Mucosa of stomach (tissue), 1 donor: ENCODE measurements at regions not wholly inside any gene's neighbourhood (a gene's known extent, or its start where the extent isn't known, plus 50 kb on each side); places are given as distances from the start of the nearest gene placed in this dataset.
"Not testable (repeated sequence)": the region's sequence is repeated elsewhere in the genome, so short reads cannot be mapped to it uniquely, and the experiment has no call there.

ENCODE experiments used
- H3K27me3 ChIP-seq: one replicate; pipeline ENCODE4 v1.7.0; 2013; ENCODE audit warnings: mild to moderate bottlenecking, low read length; ENCODE audit not compliant: control insufficient read depth, insufficient read depth
- H3K36me3 ChIP-seq: one replicate; pipeline ENCODE4 v1.7.0; 2013; ENCODE audit warnings: low read length; ENCODE audit not compliant: control insufficient read depth, insufficient read depth
- H3K4me1 ChIP-seq: one replicate; pipeline ENCODE4 v1.7.0; 2013; ENCODE audit warnings: mild to moderate bottlenecking, low read length; ENCODE audit not compliant: control insufficient read depth, insufficient read depth
- H3K4me3 ChIP-seq: one replicate; pipeline ENCODE4 v1.7.0; 2013; ENCODE audit warnings: low read length
- H3K9ac ChIP-seq: one replicate; pipeline ENCODE4 v1.7.0; 2013; ENCODE audit warnings: mild to moderate bottlenecking, low read length, moderate library complexity
- H3K9me3 ChIP-seq: one replicate; pipeline ENCODE4 v1.7.0; 2013; ENCODE audit warnings: mild to moderate bottlenecking, low read length, moderate library complexity; ENCODE audit not compliant: control insufficient read depth
- donor health status: Pancreatic carcinoma.

- not testable (repeated sequence) for H3K9me3 ChIP-seq, H3K4me3 ChIP-seq, H3K27me3 ChIP-seq, H3K36me3 ChIP-seq, H3K9ac ChIP-seq
- peaks cover 15% of the 10 kb centered on the region for H3K4me1 ChIP-seq
Measured at GRCh38 chr10:93127642-93128215, 54.0 kb downstream of the CYP26A1 start.

- no peaks in the 10 kb centered on the region for H3K36me3 ChIP-seq
- H3K4me1 ChIP-seq = peaks cover 7% of the 10 kb centered on the region
- no peak overlapping the region for H3K9ac ChIP-seq
Measured at GRCh38 chr10:93131986-93132385, 58.3 kb downstream of the CYP26A1 start.

GRCh38 chr10:93138113-93138870 lies 64.6 kb downstream of the CYP26A1 start:
- Histone ChIP-seq H3K9me3 (no peaks in the 10 kb centered on the region), H3K4me1 (peaks cover 6% of the 10 kb centered on the region), H3K36me3 (no peaks in the 10 kb centered on the region), H3K4me3 (no peak overlapping the region), H3K9ac (no peak overlapping the region), H3K27me3 (no peaks in the 10 kb centered on the region)

More at GRCh38 chr10:93131986-93132385, 58.3 kb downstream of the CYP26A1 start:
- Histone ChIP-seq H3K4me3 (no peak overlapping the region), H3K27me3 (no peaks in the 10 kb centered on the region), H3K9me3 (no peaks in the 10 kb centered on the region)

GRCh38 chr10:93139059-93139655 lies 65.5 kb downstream of the CYP26A1 start:
- H3K9me3 ChIP-seq = no peaks in the 10 kb centered on the region
- no peaks in the 10 kb centered on the region for H3K27me3 ChIP-seq
- H3K4me1 ChIP-seq = peaks cover 6% of the 10 kb centered on the region
- no peak overlapping the region for H3K9ac ChIP-seq
- no peak overlapping the region for H3K4me3 ChIP-seq
- H3K36me3 ChIP-seq = no peaks in the 10 kb centered on the region

- Histone ChIP-seq H3K9me3 (no peaks in the 10 kb centered on the region), H3K4me1 (peaks cover 6% of the 10 kb centered on the region), H3K36me3 (no peaks in the 10 kb centered on the region), H3K9ac (no peak overlapping the region), H3K27me3 (no peaks in the 10 kb centered on the region), H3K4me3 (no peak overlapping the region)
Measured at GRCh38 chr10:93142534-93142933, 68.8 kb downstream of the CYP26A1 start.

- peaks cover 6% of the 10 kb centered on the region for H3K4me1 ChIP-seq
- H3K9ac ChIP-seq = no peak overlapping the region
- H3K27me3 ChIP-seq = no peaks in the 10 kb centered on the region
- no peak overlapping the region for H3K4me3 ChIP-seq
- no peaks in the 10 kb centered on the region for H3K9me3 ChIP-seq
- H3K36me3 ChIP-seq = no peaks in the 10 kb centered on the region
Measured at GRCh38 chr10:93143281-93143680, 69.6 kb downstream of the CYP26A1 start.

GRCh38 chr10:93146336-93146735 lies 72.6 kb downstream of the CYP26A1 start:
- H3K4me1 ChIP-seq = no peaks in the 10 kb centered on the region
- no peaks in the 10 kb centered on the region for H3K27me3 ChIP-seq
- H3K9ac ChIP-seq = no peak overlapping the region
- H3K36me3 ChIP-seq = no peaks in the 10 kb centered on the region
- no peak overlapping the region for H3K4me3 ChIP-seq
- H3K9me3 ChIP-seq = no peaks in the 10 kb centered on the region

GRCh38 chr10:93147281-93147680 lies 73.6 kb downstream of the CYP26A1 start:
- Histone ChIP-seq H3K9ac (no peak overlapping the region), H3K36me3 (no peaks in the 10 kb centered on the region), H3K9me3 (no peaks in the 10 kb centered on the region), H3K27me3 (no peaks in the 10 kb centered on the region), H3K4me3 (no peak overlapping the region), H3K4me1 (no peaks in the 10 kb centered on the region)

GRCh38 chr10:93148476-93148875 lies 74.8 kb downstream of the CYP26A1 start:
- H3K9ac ChIP-seq = no peak overlapping the region
- no peaks in the 10 kb centered on the region for H3K27me3 ChIP-seq
- H3K36me3 ChIP-seq = no peaks in the 10 kb centered on the region
- no peaks in the 10 kb centered on the region for H3K9me3 ChIP-seq
- no peaks in the 10 kb centered on the region for H3K4me1 ChIP-seq
- no peak overlapping the region for H3K4me3 ChIP-seq

- no peak overlapping the region for H3K4me3 ChIP-seq
- no peaks in the 10 kb centered on the region for H3K27me3 ChIP-seq
- no peak overlapping the region for H3K9ac ChIP-seq
- H3K4me1 ChIP-seq = no peaks in the 10 kb centered on the region
- no peaks in the 10 kb centered on the region for H3K9me3 ChIP-seq
- H3K36me3 ChIP-seq = no peaks in the 10 kb centered on the region
Measured at GRCh38 chr10:93149761-93150160, 76.1 kb downstream of the CYP26A1 start.

GRCh38 chr10:93150289-93150688 lies 76.6 kb downstream of the CYP26A1 start:
- Histone ChIP-seq H3K9me3 (no peaks in the 10 kb centered on the region), H3K9ac (no peak overlapping the region), H3K36me3 (no peaks in the 10 kb centered on the region), H3K27me3 (no peaks in the 10 kb centered on the region), H3K4me3 (no peak overlapping the region), H3K4me1 (no peaks in the 10 kb centered on the region)

GRCh38 chr10:93150990-93151547 lies 77.4 kb downstream of the CYP26A1 start:
- no peaks in the 10 kb centered on the region for H3K27me3 ChIP-seq
- H3K9me3 ChIP-seq = no peaks in the 10 kb centered on the region
- no peak overlapping the region for H3K4me3 ChIP-seq
- no peak overlapping the region for H3K9ac ChIP-seq
- H3K4me1 ChIP-seq = no peaks in the 10 kb centered on the region
- H3K36me3 ChIP-seq = no peaks in the 10 kb centered on the region
